Activated naive CD4-positive, alpha-beta T cell treated with anti-CD3 and anti-CD28 coated beads, Interleukin-2, amount 10 ng/mL, durations not matched to agents 7 days and 5 days (primary cell): ENCODE measurements at regions not wholly inside any gene's neighbourhood (a gene's known extent, or its start where the extent isn't known, plus 50 kb on each side); places are given as distances from the start of the nearest gene placed in this dataset.

Experiments
- CTCF ChIA-PET: fragments of 350-600 bp; sonication (Branson Sonifier 250); formaldehyde crosslinking; loops from one replicate; lab custom pipeline; 2021; ENCODE audit warnings: antibody characterized with exemption; lab: Charles Lee
- DNase-seq: peaks from one replicate; pipeline ENCODE4 v3.0.0-alpha.2; 2020
- H3K27ac Mint-ChIP-seq: one replicate; pipeline ENCODE4 v1.8.0; 2021; ENCODE audit warnings: mild to moderate bottlenecking, moderate library complexity, mixed read lengths
- H3K27me3 Mint-ChIP-seq: one replicate; pipeline ENCODE4 v1.8.0; 2021; ENCODE audit warnings: mild to moderate bottlenecking, mixed read lengths
- H3K36me3 Mint-ChIP-seq: one replicate; pipeline ENCODE4 v1.8.0; 2021; ENCODE audit warnings: mixed read lengths
- H3K4me1 Mint-ChIP-seq: one replicate; pipeline ENCODE4 v1.8.0; 2021; ENCODE audit warnings: mixed read lengths
- H3K4me3 Mint-ChIP-seq: one replicate; pipeline ENCODE4 v1.8.0; 2021; ENCODE audit warnings: mild to moderate bottlenecking, moderate library complexity, mixed read lengths
- H3K9me3 Mint-ChIP-seq: one replicate; pipeline ENCODE4 v1.8.0; 2021; ENCODE audit warnings: mixed read lengths

DNA sequence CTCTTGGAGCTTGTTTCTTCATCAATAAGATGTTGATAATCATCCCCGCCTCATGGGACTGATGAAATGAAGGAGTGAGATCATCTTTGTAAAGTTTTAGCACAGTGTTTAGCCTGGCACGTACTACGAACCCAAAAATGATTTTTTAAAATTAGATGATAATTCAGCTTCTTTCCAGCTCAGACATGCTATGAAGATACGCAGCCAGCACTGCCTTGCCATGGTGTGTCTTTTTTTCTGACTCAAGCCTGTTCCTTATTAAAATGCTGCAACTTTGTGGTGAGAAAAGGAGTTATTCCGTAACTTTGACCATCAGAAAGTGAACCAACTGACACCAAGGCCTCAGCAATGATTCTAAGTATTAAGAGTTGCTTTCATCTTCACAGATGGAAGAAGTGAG is 269.0 kb downstream of the LTN1 start:
- Mint-ChIP-seq H3K36me3 (no peaks in the 10 kb centered on the region), H3K27ac (no peak overlapping the region), H3K9me3 (peaks cover 5% of the 10 kb centered on the region), H3K27me3 (no peaks in the 10 kb centered on the region), H3K4me1 (no peaks in the 10 kb centered on the region), H3K4me3 (no peak overlapping the region)
- CTCF ChIA-PET: interaction anchor here (1.0 kb wide), 1 partner anchor 21 kb away, joined by 3 read pairs; no protein-coding TSS in a partner anchor
- DNase-seq: no peak

DNA sequence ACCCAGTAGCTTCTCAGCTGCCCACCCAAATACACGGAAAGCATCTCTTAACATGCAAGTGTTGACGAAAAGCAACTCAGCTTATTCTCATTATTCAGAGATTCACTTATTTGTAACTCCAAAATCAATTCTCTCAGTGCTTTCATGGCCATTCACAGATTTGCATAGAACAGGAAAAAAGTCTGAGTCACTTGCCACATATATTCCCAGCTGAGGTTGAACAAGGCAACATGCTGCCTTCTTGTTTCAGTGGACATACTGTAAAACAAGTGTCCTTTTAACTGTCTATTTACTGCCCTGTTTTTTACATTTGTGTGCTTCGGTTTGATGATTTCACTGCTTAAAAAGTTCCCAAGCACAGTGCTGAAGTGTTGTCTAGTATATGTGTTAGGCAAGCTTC is 273.0 kb downstream of the LTN1 start:
- H3K36me3 Mint-ChIP-seq: no peaks in the 10 kb centered on the region
- H3K4me3 Mint-ChIP-seq: no peak overlapping the region
- H3K27me3 Mint-ChIP-seq: no peaks in the 10 kb centered on the region
- peaks cover 8% of the 10 kb centered on the region for H3K9me3 Mint-ChIP-seq
- no peak overlapping the region for H3K27ac Mint-ChIP-seq
- CTCF ChIA-PET: no interaction called here
- DNase-seq: no peak
- H3K4me1 Mint-ChIP-seq: peaks cover 14% of the 10 kb centered on the region

DNA sequence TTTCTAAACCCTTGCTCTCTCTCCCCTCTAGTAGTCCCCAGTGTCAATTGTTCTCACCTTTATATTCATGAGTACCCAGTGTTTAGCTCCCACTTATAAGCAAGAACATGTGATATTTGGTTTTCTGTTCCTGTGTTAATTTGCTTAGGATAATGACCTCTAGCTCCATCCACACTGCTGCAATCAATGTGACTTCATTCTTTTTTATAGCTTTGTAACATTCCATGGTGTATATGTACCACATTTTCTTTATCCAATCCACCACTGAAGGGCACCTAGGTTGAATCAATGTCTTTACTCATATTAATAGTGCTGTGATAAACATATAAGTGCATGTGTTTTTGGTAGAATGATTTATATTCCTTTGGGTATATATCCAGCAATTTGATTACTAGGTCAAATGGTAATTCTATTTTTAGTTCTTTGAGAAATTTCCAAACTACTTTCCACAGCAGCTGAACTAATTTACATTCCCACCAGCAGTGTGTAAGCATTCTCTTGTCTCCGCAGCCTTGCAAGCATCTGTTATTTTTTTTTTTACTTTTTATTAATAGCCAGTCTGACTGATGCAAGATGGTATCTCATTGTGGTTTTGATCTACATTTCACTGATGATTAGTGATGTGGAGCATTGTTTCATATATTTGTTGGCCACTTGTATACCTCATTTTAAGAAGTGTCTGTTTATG is 277.8 kb downstream of the LTN1 start:
- Mint-ChIP-seq H3K27me3 (no peaks in the 10 kb centered on the region), H3K4me3 (no peak overlapping the region), H3K4me1 (peaks cover 14% of the 10 kb centered on the region), H3K27ac (no peak overlapping the region), H3K9me3 (peaks cover 8% of the 10 kb centered on the region), H3K36me3 (no peaks in the 10 kb centered on the region)
- DNase-seq: no peak
- CTCF ChIA-PET: interaction anchor here (1.7 kb wide), 1 partner anchor 30 kb away, joined by 5 read pairs; no protein-coding TSS in a partner anchor

DNA sequence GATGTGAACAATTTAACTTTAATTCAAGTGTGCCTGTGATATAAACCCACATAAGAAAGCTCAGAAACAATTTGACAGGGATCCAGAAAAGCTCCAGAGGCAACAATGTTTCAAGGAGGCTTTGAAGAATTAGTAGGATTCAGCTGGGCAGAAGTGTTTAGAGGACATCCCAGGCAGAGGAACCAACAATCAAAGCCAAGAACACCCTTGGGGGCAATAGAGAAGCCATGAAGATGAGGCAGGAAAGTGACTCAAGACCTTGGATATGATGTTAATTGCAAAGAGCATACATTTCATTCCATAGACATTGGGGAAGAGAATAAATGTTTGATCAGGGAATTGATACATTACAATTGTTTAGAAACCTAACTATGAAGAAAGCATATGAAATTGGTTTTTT is 280.3 kb downstream of the LTN1 start:
- Mint-ChIP-seq H3K27ac (no peak overlapping the region), H3K27me3 (no peaks in the 10 kb centered on the region), H3K36me3 (no peaks in the 10 kb centered on the region), H3K9me3 (no peaks in the 10 kb centered on the region), H3K4me1 (peaks cover 7% of the 10 kb centered on the region), H3K4me3 (no peak overlapping the region)
- CTCF ChIA-PET: no interaction called here
- DNase-seq: no peak

DNA sequence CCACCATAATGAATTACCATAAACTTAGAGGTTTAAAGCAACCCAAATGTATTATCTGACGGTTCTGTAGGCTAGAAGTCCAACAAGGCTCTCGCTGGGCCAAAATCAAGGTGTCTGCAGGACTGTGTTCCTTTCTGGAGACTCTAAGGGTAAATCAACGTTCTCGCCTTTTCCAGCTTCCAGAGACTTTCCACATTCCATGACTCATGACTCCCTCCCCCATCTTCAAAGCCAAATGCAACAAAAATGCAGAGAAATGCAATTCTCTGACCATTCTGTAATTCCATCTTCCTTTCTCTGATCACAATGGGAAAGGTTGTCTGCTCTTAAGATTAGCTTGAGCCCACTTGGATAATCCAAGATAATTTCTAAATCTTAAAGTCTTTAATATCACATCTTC is 287.1 kb downstream of the LTN1 start:
- Mint-ChIP-seq H3K36me3 (no peaks in the 10 kb centered on the region), H3K27me3 (no peaks in the 10 kb centered on the region), H3K4me3 (no peak overlapping the region), H3K4me1 (no peaks in the 10 kb centered on the region), H3K27ac (no peak overlapping the region), H3K9me3 (peaks cover 1% of the 10 kb centered on the region)
- DNase-seq: no peak
- CTCF ChIA-PET: no interaction called here

DNA sequence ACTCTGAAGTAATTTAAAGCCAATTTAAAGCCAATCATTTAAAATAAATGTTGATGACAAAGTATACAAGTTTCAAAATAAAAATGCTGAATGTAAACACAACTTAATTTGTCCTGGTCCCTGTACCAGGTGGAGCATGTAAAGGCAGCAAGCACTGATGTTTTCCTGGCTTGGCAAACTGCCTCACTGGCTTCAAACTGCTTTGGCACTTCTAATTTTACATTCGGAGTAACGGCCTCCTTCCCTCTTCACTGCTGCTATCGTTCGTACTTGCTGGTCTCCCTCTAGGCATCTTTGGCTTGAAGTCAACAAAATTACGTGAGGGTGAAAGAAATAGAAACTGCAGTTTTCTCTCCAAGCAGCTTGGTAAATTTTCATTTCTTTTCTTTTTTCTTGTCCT is 287.9 kb downstream of the LTN1 start:
- Mint-ChIP-seq H3K9me3 (peaks cover 1% of the 10 kb centered on the region), H3K36me3 (no peaks in the 10 kb centered on the region), H3K4me3 (no peak overlapping the region), H3K27me3 (no peaks in the 10 kb centered on the region), H3K4me1 (no peaks in the 10 kb centered on the region), H3K27ac (no peak overlapping the region)
- CTCF ChIA-PET: no interaction called here
- no peak for DNase-seq

DNA sequence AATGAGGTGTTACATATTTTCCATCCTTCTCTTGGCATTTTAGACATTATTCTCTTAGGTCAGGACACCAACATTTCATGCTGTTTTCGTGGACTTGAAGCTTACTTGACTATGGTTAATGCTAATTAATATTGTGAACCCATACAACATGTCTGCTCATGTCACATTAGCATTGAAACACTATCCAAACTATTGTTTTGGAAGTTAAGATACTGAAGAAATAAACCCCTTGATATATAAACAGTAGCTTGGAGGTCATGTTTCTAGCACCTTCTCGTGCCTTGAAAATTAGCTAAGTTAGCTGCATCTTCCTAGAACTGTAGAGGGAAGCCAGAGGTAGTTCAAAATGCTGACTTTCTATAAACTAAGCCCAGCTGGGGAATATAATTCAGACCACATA is 288.8 kb downstream of the LTN1 start:
- H3K4me1 Mint-ChIP-seq: no peaks in the 10 kb centered on the region
- H3K9me3 Mint-ChIP-seq: peaks cover 1% of the 10 kb centered on the region
- H3K4me3 Mint-ChIP-seq: no peak overlapping the region
- CTCF ChIA-PET: no interaction called here
- no peak for DNase-seq
- H3K27ac Mint-ChIP-seq: no peak overlapping the region
- H3K36me3 Mint-ChIP-seq: no peaks in the 10 kb centered on the region
- H3K27me3 Mint-ChIP-seq: no peaks in the 10 kb centered on the region

DNA sequence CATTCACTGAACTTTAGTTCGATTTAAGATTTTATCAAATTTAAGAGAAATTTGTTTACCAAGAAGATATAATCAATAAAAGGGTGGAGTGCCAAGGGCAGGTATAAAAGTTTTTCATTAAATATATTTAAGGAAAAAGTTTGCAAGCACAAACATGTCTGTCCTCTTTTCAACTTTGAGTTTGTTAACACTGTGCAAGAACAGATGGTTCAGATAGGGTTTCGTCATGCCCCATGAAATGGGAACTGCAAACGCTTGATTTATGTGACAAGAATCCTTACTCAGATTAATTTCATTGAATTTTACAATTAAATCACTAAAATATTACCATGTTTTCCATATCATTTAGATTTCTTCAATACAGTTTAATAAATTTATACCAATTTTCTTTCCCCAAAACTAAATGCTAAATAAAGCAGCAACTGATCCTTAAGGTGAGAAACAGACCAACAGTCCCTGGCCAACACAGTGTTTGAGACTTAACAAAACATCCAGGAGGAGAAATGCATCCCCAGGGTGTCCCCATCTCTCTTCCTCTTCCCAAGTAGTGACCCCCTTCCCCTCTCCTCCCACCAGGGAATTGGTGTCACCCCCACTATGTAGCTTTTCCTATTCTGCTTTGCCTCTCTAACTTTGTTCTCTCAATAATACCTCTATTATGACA is 292.9 kb downstream of the LTN1 start:
- CTCF ChIA-PET: interaction anchor here (0.7 kb wide), 1 partner anchor 81 kb away, joined by 3 read pairs; no protein-coding TSS in a partner anchor
- Mint-ChIP-seq H3K27ac (no peak overlapping the region), H3K4me1 (no peaks in the 10 kb centered on the region), H3K27me3 (no peaks in the 10 kb centered on the region), H3K9me3 (peaks cover 3% of the 10 kb centered on the region), H3K36me3 (no peaks in the 10 kb centered on the region), H3K4me3 (no peak overlapping the region)
- no peak for DNase-seq

DNA sequence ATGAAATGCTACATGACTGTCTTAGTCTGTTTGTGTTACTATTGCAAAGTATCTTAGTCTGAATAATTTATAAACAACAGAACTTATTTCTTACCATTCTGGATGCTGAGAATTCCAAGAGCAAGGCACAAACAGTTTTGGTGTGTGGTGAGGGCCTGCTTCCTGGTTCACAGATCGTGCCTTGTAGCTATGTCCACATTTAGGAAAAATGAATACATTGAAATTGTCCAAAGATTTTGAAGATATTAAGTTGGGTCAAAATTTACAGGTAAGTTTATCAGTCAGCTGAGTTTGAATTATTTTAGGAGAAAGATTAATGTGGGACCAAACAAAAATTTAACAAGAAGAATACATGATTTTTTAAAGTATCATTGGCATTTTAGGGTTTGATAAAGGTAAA is 293.5 kb downstream of the LTN1 start:
- Mint-ChIP-seq H3K4me1 (no peaks in the 10 kb centered on the region), H3K9me3 (peaks cover 3% of the 10 kb centered on the region), H3K4me3 (no peak overlapping the region), H3K27me3 (no peaks in the 10 kb centered on the region), H3K27ac (no peak overlapping the region), H3K36me3 (no peaks in the 10 kb centered on the region)
- DNase-seq: no peak
- CTCF ChIA-PET: interaction anchor here (0.7 kb wide), 1 partner anchor 80 kb away, joined by 3 read pairs; no protein-coding TSS in a partner anchor

DNA sequence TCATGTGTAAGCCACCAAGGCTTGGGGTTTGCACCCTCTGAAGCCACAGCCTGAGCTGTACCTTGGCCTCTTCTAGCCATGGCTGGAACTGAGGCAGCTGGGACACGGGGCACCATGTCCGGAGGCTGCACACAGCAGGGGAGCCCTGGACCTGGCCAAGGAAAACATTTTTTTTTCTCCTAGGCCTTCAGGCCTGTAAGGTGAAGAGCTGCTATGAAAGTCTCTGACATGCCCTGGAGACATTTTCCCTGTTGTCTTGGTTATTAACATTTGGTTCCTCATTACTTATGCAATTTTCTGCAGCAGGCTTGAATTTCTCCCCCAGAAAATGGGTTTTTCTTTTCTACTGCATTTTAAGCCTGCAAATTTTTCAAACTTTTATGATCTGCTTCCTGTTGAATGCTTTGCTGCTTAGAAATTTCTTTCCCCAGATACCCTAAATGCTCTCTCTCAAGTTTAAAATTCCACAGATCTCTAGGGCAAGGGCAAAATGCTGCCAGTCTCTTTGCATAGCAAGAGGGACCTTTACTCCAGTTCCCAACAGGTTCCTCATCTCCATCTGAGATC is 295.8 kb downstream of the LTN1 start:
- no peak for DNase-seq
- peaks cover 2% of the 10 kb centered on the region for H3K9me3 Mint-ChIP-seq
- no peaks in the 10 kb centered on the region for H3K4me1 Mint-ChIP-seq
- no peak overlapping the region for H3K27ac Mint-ChIP-seq
- no peak overlapping the region for H3K4me3 Mint-ChIP-seq
- CTCF ChIA-PET: interaction anchor here (0.6 to 0.7 kb wide), 2 partner anchors 230 to 277 kb away, joined by 3 read pairs; no protein-coding TSS in a partner anchor
- no peaks in the 10 kb centered on the region for H3K36me3 Mint-ChIP-seq
- no peaks in the 10 kb centered on the region for H3K27me3 Mint-ChIP-seq

DNA sequence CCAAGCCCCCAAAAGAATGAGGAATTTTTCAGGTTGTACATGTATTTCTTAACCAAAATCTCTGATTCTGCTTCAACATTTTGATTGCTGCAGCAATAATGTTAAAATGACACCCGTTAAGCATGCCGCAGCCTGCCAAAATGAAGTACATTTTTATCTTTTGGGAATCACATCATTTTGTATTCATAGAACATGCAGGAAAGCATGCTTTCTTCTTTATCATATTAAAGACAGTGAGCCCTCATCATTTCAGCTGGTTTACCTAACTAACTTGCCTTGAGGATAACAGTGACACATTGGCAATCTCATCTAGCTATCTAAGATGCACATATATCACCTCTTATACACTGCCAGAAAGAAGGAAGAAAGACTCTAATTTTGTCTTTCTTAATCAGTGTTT is 299.2 kb downstream of the LTN1 start:
- Mint-ChIP-seq H3K36me3 (no peaks in the 10 kb centered on the region), H3K27me3 (no peaks in the 10 kb centered on the region), H3K4me3 (no peak overlapping the region), H3K4me1 (no peaks in the 10 kb centered on the region), H3K27ac (no peak overlapping the region), H3K9me3 (peaks cover 2% of the 10 kb centered on the region)
- CTCF ChIA-PET: interaction anchor here (1.6 kb wide), 1 partner anchor 52 kb away, joined by 4 read pairs; no protein-coding TSS in a partner anchor
- DNase-seq: no peak

DNA sequence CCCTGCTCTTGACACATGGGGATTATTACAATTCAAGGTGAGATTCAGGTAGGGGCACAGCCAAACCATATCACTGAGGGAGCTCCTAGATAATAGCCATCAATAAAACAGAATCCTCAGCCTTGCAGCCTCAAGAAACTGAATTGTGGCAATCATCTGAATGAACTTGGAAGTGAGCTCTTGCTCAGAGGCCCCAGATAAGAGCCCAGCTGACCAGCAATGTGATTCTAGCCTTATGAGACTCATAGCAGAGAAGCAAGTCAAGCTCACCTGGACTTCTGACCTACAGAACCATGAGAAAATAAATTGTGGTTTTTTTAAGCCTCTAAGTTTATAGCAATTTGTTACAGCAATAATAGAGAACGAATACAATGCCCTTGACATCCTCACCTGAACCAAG is 302.5 kb downstream of the LTN1 start:
- Mint-ChIP-seq H3K27me3 (no peaks in the 10 kb centered on the region), H3K4me1 (no peaks in the 10 kb centered on the region), H3K36me3 (no peaks in the 10 kb centered on the region), H3K4me3 (no peak overlapping the region), H3K27ac (no peak overlapping the region), H3K9me3 (no peaks in the 10 kb centered on the region)
- CTCF ChIA-PET: interaction anchor here (1.0 kb wide), 1 partner anchor 173 kb away, joined by 3 read pairs; no protein-coding TSS in a partner anchor
- DNase-seq: no peak

DNA sequence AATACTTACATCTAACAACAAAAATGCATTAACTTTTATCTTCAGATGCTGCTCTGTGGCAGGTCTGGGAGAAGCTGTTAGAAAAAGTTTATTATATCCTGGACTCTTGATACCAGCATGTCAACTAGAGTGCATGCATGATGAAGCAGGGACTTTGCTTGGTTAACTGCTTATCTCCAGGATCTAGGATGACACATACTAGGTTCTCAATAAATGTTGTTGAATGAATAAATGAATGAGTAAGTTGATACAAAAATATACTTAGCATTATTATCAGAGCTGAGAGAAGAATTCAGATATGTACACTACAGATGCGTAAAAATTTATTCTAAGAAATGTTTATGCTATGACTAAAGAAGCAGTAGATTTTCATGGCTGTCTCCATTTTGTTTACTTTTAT is 304.3 kb downstream of the LTN1 start:
- H3K36me3 Mint-ChIP-seq: no peaks in the 10 kb centered on the region
- no peaks in the 10 kb centered on the region for H3K4me1 Mint-ChIP-seq
- CTCF ChIA-PET: no interaction called here
- H3K4me3 Mint-ChIP-seq: no peak overlapping the region
- no peaks in the 10 kb centered on the region for H3K9me3 Mint-ChIP-seq
- DNase-seq: no peak
- H3K27me3 Mint-ChIP-seq: no peaks in the 10 kb centered on the region
- no peak overlapping the region for H3K27ac Mint-ChIP-seq

DNA sequence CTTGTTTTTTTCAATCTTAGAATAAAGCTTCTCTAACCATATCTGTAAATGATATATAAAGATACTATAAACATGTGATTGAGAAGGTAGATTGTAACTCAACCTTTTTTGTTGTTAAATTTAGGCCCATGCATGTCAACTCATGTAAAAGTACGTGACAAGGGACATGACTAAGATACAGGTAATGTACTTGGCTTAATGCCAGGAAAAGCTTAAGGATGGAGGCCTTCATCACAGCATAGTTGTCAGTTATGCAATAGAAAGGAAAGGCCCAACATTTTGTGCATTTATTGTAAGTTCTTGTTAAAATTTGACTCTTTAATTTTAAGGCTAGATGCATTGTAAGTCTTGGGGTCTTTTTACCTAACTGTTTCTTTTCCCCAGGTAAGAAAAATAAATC is 305.1 kb downstream of the LTN1 start:
- Mint-ChIP-seq H3K27me3 (no peaks in the 10 kb centered on the region), H3K9me3 (no peaks in the 10 kb centered on the region), H3K36me3 (no peaks in the 10 kb centered on the region), H3K27ac (no peak overlapping the region), H3K4me1 (no peaks in the 10 kb centered on the region), H3K4me3 (no peak overlapping the region)
- DNase-seq: no peak
- CTCF ChIA-PET: no interaction called here
